ENCODE measurements at regions not wholly inside any gene's neighbourhood (a gene's known extent, or its start where the extent isn't known, plus 50 kb on each side); places are given as distances from the start of the nearest gene placed in this dataset.
A peak's percentile ranks its signal among the peaks of the same experiment; 100 is the strongest.

GRCh38 chr11:130729678-130730300, 186.5 kb downstream of the SNX19 start:
- DNase-seq (ENCODE audit: low read depth, low spot score) = no peak
- H3K9me3 ChIP-seq (ENCODE audit: low read depth, low read length) = no peaks in the 10 kb centered on the region; the same call in 1 of the 2 replicates
- H3K36me3 ChIP-seq (ENCODE audit: insufficient read depth, low read length) = no peaks in the 10 kb centered on the region
- H3K9ac ChIP-seq (ENCODE audit: insufficient read length) = no peak overlapping the region
- no peak for TF ChIP-seq FOXP2 (optimal IDR thresholded peaks at IDR 0.05; ENCODE audit: control extremely low read depth, extremely low read length, insufficient read depth)
- TF ChIP-seq POLR2AphosphoS5 (IDR thresholded peaks at IDR 0.05; ENCODE audit: borderline replicate concordance, low read depth, low read length) = no peak
- H3K27ac ChIP-seq = no peak overlapping the region
- H3K4me3 ChIP-seq = no peak overlapping the region

GRCh38 chr11:130731401-130731800, 184.9 kb downstream of the SNX19 start:
- no peak overlapping the region for H3K4me3 ChIP-seq
- TF ChIP-seq EZH2 (IDR thresholded peaks at IDR 0.05) (no peak), POLR2AphosphoS5 (IDR thresholded peaks at IDR 0.05; ENCODE audit: borderline replicate concordance, low read depth, low read length) (no peak), FOXP2 (optimal IDR thresholded peaks at IDR 0.05; ENCODE audit: control extremely low read depth, extremely low read length, insufficient read depth) (no peak)
- no peak overlapping the region for H3K9ac ChIP-seq (ENCODE audit: insufficient read length)
- H3K27ac ChIP-seq = no peak overlapping the region
- no peaks in the 10 kb centered on the region for H3K36me3 ChIP-seq (ENCODE audit: insufficient read depth, low read length)
- DNase-seq (ENCODE audit: low read depth, low spot score) = no peak
- no peaks in the 10 kb centered on the region; the same call in 1 of the 2 replicates for H3K9me3 ChIP-seq (ENCODE audit: low read depth, low read length)

- H3K27ac ChIP-seq = no peak overlapping the region
- no peaks in the 10 kb centered on the region for H3K36me3 ChIP-seq (ENCODE audit: insufficient read depth, low read length)
- H3K9ac ChIP-seq (ENCODE audit: insufficient read length) = no peak overlapping the region
- no peak overlapping the region for H3K4me3 ChIP-seq
- DNase-seq (ENCODE audit: low read depth, low spot score) = no peak
- TF ChIP-seq EZH2 (IDR thresholded peaks at IDR 0.05) (no peak), POLR2AphosphoS5 (IDR thresholded peaks at IDR 0.05; ENCODE audit: borderline replicate concordance, low read depth, low read length) (no peak), FOXP2 (optimal IDR thresholded peaks at IDR 0.05; ENCODE audit: control extremely low read depth, extremely low read length, insufficient read depth) (no peak)
- no peaks in the 10 kb centered on the region; the same call in 1 of the 2 replicates for H3K9me3 ChIP-seq (ENCODE audit: low read depth, low read length)
Observed at GRCh38 chr11:130732476-130732875, 183.8 kb downstream of the SNX19 start.

GRCh38 chr11:130737041-130737830, 179.0 kb downstream of the SNX19 start:
- H3K4me3 ChIP-seq = peak overlapping the region; percentile 77
- DNase-seq (ENCODE audit: low read depth, low spot score) = peak; percentile 76

GRCh38 chr11:130737866-130738431, 178.3 kb downstream of the SNX19 start:
- Histone ChIP-seq H3K9ac (ENCODE audit: insufficient read length) (peak overlapping the region; percentile 66), H3K9me3 (ENCODE audit: low read depth, low read length) (peaks cover 4% of the 10 kb centered on the region; the same call in 1 of the 2 replicates), H3K4me3 (peak overlapping the region; percentile 77), H3K27ac (peak overlapping the region; percentile 93), H3K36me3 (ENCODE audit: insufficient read depth, low read length) (no peaks in the 10 kb centered on the region)
- DNase-seq (ENCODE audit: low read depth, low spot score) = peak; percentile 62
- TF ChIP-seq FOXP2 (optimal IDR thresholded peaks at IDR 0.05; ENCODE audit: control extremely low read depth, extremely low read length, insufficient read depth) (no peak), EZH2 (IDR thresholded peaks at IDR 0.05) (no peak), POLR2AphosphoS5 (IDR thresholded peaks at IDR 0.05; ENCODE audit: borderline replicate concordance, low read depth, low read length) (no peak)

More at GRCh38 chr11:130737041-130737830, 179.0 kb downstream of the SNX19 start:
- TF ChIP-seq POLR2AphosphoS5 (IDR thresholded peaks at IDR 0.05; ENCODE audit: borderline replicate concordance, low read depth, low read length) (no peak), FOXP2 (optimal IDR thresholded peaks at IDR 0.05; ENCODE audit: control extremely low read depth, extremely low read length, insufficient read depth) (no peak), EZH2 (IDR thresholded peaks at IDR 0.05) (no peak)
- peaks cover 4% of the 10 kb centered on the region; the same call in 1 of the 2 replicates for H3K9me3 ChIP-seq (ENCODE audit: low read depth, low read length)
- H3K27ac ChIP-seq = peak overlapping the region; percentile 93
- no peaks in the 10 kb centered on the region for H3K36me3 ChIP-seq (ENCODE audit: insufficient read depth, low read length)
- H3K9ac ChIP-seq (ENCODE audit: insufficient read length) = peak overlapping the region; percentile 11

- peaks cover 4% of the 10 kb centered on the region; the same call in 1 of the 2 replicates for H3K9me3 ChIP-seq (ENCODE audit: low read depth, low read length)
- no peak for DNase-seq (ENCODE audit: low read depth, low spot score)
- H3K4me3 ChIP-seq = peak overlapping the region; percentile 77
Observed at GRCh38 chr11:130738611-130739010, 177.7 kb downstream of the SNX19 start.

GRCh38 chr11:130740819-130741218, 175.5 kb downstream of the SNX19 start:
- TF ChIP-seq POLR2AphosphoS5 (IDR thresholded peaks at IDR 0.05; ENCODE audit: borderline replicate concordance, low read depth, low read length) = no peak
- no peak overlapping the region for H3K4me3 ChIP-seq

More at GRCh38 chr11:130738611-130739010, 177.7 kb downstream of the SNX19 start:
- Histone ChIP-seq H3K36me3 (ENCODE audit: insufficient read depth, low read length) (no peaks in the 10 kb centered on the region), H3K27ac (peak overlapping the region; percentile 93), H3K9ac (ENCODE audit: insufficient read length) (peak overlapping the region; percentile 66)
- TF ChIP-seq FOXP2 (optimal IDR thresholded peaks at IDR 0.05; ENCODE audit: control extremely low read depth, extremely low read length, insufficient read depth) (no peak), POLR2AphosphoS5 (IDR thresholded peaks at IDR 0.05; ENCODE audit: borderline replicate concordance, low read depth, low read length) (no peak), EZH2 (IDR thresholded peaks at IDR 0.05) (no peak)

GRCh38 chr11:130744794-130745193, 171.5 kb downstream of the SNX19 start:
- Histone ChIP-seq H3K9ac (ENCODE audit: insufficient read length) (no peak overlapping the region), H3K27ac (no peak overlapping the region), H3K9me3 (ENCODE audit: low read depth, low read length) (0 out of 2 replicates have a peak, but pooled peaks cover 4% of the 10 kb centered on the region), H3K4me3 (no peak overlapping the region), H3K36me3 (ENCODE audit: insufficient read depth, low read length) (no peaks in the 10 kb centered on the region)
- DNase-seq (ENCODE audit: low read depth, low spot score) = no peak
- TF ChIP-seq POLR2AphosphoS5 (IDR thresholded peaks at IDR 0.05; ENCODE audit: borderline replicate concordance, low read depth, low read length) = no peak
- TF ChIP-seq FOXP2 (optimal IDR thresholded peaks at IDR 0.05; ENCODE audit: control extremely low read depth, extremely low read length, insufficient read depth) = no peak
- no peak for TF ChIP-seq EZH2 (IDR thresholded peaks at IDR 0.05)

More at GRCh38 chr11:130740819-130741218, 175.5 kb downstream of the SNX19 start:
- Histone ChIP-seq H3K36me3 (ENCODE audit: insufficient read depth, low read length) (no peaks in the 10 kb centered on the region), H3K9ac (ENCODE audit: insufficient read length) (no peak overlapping the region), H3K9me3 (ENCODE audit: low read depth, low read length) (0 out of 2 replicates have a peak, but pooled peaks cover 4% of the 10 kb centered on the region), H3K27ac (no peak overlapping the region)
- no peak for DNase-seq (ENCODE audit: low read depth, low spot score)
